HepG2 (cell line): ENCODE measurements at regions not wholly inside any gene's neighbourhood (a gene's known extent, or its start where the extent isn't known, plus 50 kb on each side); places are given as distances from the start of the nearest gene placed in this dataset.

Source experiments
- ATAC-seq: fragments of 200-7000 bp; cut with Tn5 transposase; 3 replicates; pipeline ENCODE4 v1.9.1; 2020; ENCODE audit warnings: mild to moderate bottlenecking, moderate library complexity
- BruUV-seq: library from RNA; stranded (reverse); fragments of 400-500 nt; replicated peaks from 2 replicates; lab custom pipeline; 2021; lab: Mats Ljungman, UMichigan
- CTCF ChIA-PET: fragments of 300-600 bp; formaldehyde crosslinking; extraction: SDS; loops from one replicate; lab custom pipeline; 2021; ENCODE audit warnings: low total read pairs, inconsistent platforms, low intra/inter-chr PET ratio; lab: Yijun Ruan, JAX
- POLR2A ChIA-PET: fragments of 350-600 bp; sonication (Branson Sonifier 250); formaldehyde crosslinking; loops from one replicate; lab custom pipeline; 2020; ENCODE audit warnings: antibody characterized with exemption, inconsistent platforms; lab: Yijun Ruan, JAX
- DNase-seq: peaks from one replicate; pipeline ENCODE4 v3.0.0-alpha.2; 2015; ENCODE audit warnings: low spot score
- FAIRE-seq: peaks from 3 replicates; lab custom pipeline; 2011; peaks lifted over from hg19 to GRCh38; lab: Jason Lieb, UNC
- H2AFZ ChIP-seq: one replicate; pipeline ENCODE4 v1.6.1; 2011; ENCODE audit warnings: low read length, inconsistent platforms
- H3K27ac ChIP-seq: fragments of 300-600 bp; 3 replicates; pipeline ENCODE4 v1.8.0; 2011; ENCODE audit warnings: mixed run types, mild to moderate bottlenecking, mixed read lengths, low read length, inconsistent platforms; ENCODE audit not compliant: insufficient read depth; ENCODE audit errors: extremely low read length
- H3K27me3 ChIP-seq, 2 experiments: fragments of 200-600 bp in 1 of 2; 2 replicates in 1 of 2; 3 replicates in 1 of 2; pipeline versions ENCODE4 v1.6.0 to v1.8.0; 2011; ENCODE audit warnings: low read length in 2 of 2, mild to moderate bottlenecking in 2 of 2, moderate library complexity in 2 of 2, inconsistent platforms in 1 of 2; ENCODE audit not compliant: insufficient read depth in 2 of 2, control insufficient read depth in 1 of 2
- H3K36me3 ChIP-seq, 2 experiments: fragments of 200-600 bp in 1 of 2; replicated peaks in 1 of 2; 2 replicates in 1 of 2; 3 replicates in 1 of 2; pipeline versions ENCODE4 v1.5.1 to v1.8.0; 2011; ENCODE audit warnings: low read length in 2 of 2, inconsistent platforms in 1 of 2; ENCODE audit not compliant: insufficient read depth in 2 of 2, control insufficient read depth in 1 of 2
- H3K4me1 ChIP-seq: 2 replicates; pipeline ENCODE4 v1.5.1; 2012; ENCODE audit warnings: low read length, inconsistent platforms; ENCODE audit not compliant: insufficient read depth
- H3K4me2 ChIP-seq: 2 replicates; pipeline ENCODE4 v1.6.0; 2011; ENCODE audit warnings: low read depth, low read length, inconsistent platforms
- H3K4me3 ChIP-seq, 3 experiments: fragments of 200-600 bp in 1 of 3; sonication (generic), shearing (Covaris generic) in 1 of 3; replicated peaks in 1 of 3; 2 replicates each; pipeline ENCODE4 v1.5.1; 2011 to 2016; ENCODE audit warnings: low read length in 3 of 3, inconsistent platforms in 2 of 3, low read depth in 2 of 3, mild to moderate bottlenecking in 2 of 3, control low read depth in 1 of 3, mixed read lengths in 1 of 3; ENCODE audit not compliant: insufficient read depth in 1 of 3
- H3K79me2 ChIP-seq: one replicate; pipeline ENCODE4 v1.6.1; 2011; ENCODE audit warnings: low read length, inconsistent platforms; ENCODE audit not compliant: insufficient read depth
- H3K9ac ChIP-seq: 2 replicates; pipeline ENCODE4 v1.6.0; 2011; ENCODE audit warnings: mild to moderate bottlenecking, low read depth, low read length, inconsistent platforms; ENCODE audit not compliant: insufficient read depth
- H3K9me3 ChIP-seq: 2 replicates; pipeline ENCODE4 v1.5.1; 2012; ENCODE audit warnings: mild to moderate bottlenecking, low read length
- H4K20me1 ChIP-seq: 2 replicates; pipeline ENCODE4 v1.6.0; 2011; ENCODE audit warnings: inconsistent platforms, mild to moderate bottlenecking, low read length, moderate library complexity; ENCODE audit not compliant: insufficient read depth
- ATAD3A ChIP-seq: sonication (generic); formaldehyde crosslinking; IDR thresholded peaks from 2 replicates; pipeline ENCODE4 v1.4.0; 2020; ENCODE audit warnings: missing genetic modification reagents
- HDAC1 ChIP-seq: sonication (generic); formaldehyde crosslinking; IDR thresholded peaks from 2 replicates; pipeline ENCODE4 v1.5.1; 2020; ENCODE audit warnings: mild to moderate bottlenecking, missing genetic modification reagents
- KDM3A ChIP-seq: IDR thresholded peaks from 2 replicates; pipeline ENCODE4 v1.6.1; 2018; ENCODE audit warnings: low read depth, missing compliant biosample characterization
- ZBTB7A ChIP-seq: sonication (generic); formaldehyde crosslinking; IDR thresholded peaks from 2 replicates; pipeline ENCODE4 v1.8.0; 2022; ENCODE audit warnings: mild to moderate bottlenecking, missing genetic modification reagents
- ZFP62 ChIP-seq: sonication (generic); formaldehyde crosslinking; IDR thresholded peaks from 2 replicates; pipeline ENCODE4 v1.4.0; 2020; ENCODE audit warnings: missing genetic modification reagents
- ZMYM2 ChIP-seq: sonication (generic); formaldehyde crosslinking; IDR thresholded peaks from 2 replicates; pipeline ENCODE4 v1.8.0; 2022; ENCODE audit warnings: mild to moderate bottlenecking, missing genetic modification reagents
- WGBS: methylation state at CpG from one replicate; pipeline ENCODE4 v1.1.6; 2017; ENCODE audit warnings: low lambda C conversion rate; 5-methylcytosine and 5-hydroxymethylcytosine counted together
- in situ Hi-C: cut with HindIII; loops from 2 replicates; pipeline ENCODE4 v1.10.0; 2017; ENCODE audit warnings: low pct_unique_long_range_greater_than_20kb; ENCODE audit not compliant: extremely low pct_ligation_motif_present
- intact Hi-C: fragments of 100-400 bp; cut with micrococcal nuclease; formaldehyde crosslinking; loops from one replicate; pipeline ENCODE4 v1.10.0; 2022; ENCODE audit not compliant: unreplicated experiment
- TF ChIP-seq, protein P1 (sequence below): sonication (generic); formaldehyde crosslinking; IDR thresholded peaks from 2 replicates; pipeline ENCODE4 v1.5.1; 2020; ENCODE audit warnings: missing genetic modification reagents, mild to moderate bottlenecking, borderline replicate concordance
- TF ChIP-seq, protein P2 (sequence below): sonication (generic); formaldehyde crosslinking; IDR thresholded peaks from 2 replicates; pipeline ENCODE4 v1.8.0; 2022; ENCODE audit warnings: mild to moderate bottlenecking, missing genetic modification reagents, moderate library complexity
- TF ChIP-seq, protein P3 (sequence below): sonication (generic); formaldehyde crosslinking; IDR thresholded peaks from 2 replicates; pipeline ENCODE4 v1.4.0; 2020; ENCODE audit warnings: mild to moderate bottlenecking, missing genetic modification reagents, borderline replicate concordance

DNA sequence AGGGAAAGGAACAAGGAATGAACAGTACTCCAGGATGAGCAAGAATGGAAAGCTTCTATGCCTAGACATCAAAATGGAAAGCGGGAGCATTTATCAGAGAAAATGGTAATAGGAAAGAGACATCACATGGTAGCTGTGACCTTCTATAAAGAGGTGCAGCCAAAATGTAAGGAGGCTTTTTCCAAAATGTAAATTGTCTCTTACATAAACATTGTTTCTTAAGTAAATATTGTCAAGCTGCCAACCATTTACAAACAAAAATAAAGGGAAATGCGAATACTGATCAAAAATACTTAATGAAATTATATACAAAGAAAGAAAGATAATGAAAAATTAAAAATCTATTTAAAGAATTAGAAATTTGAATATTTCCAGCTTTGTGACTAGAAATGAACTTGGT lies 55.0 kb upstream of the RASGEF1B start:
- H4K20me1 ChIP-seq: no peaks in the 10 kb centered on the region
- intact Hi-C loops (no loop called here), in situ Hi-C loops (no loop called here)
- no peak overlapping the region for H3K4me2 ChIP-seq
- ATAC-seq: no peak
- no peak overlapping the region for H3K27ac ChIP-seq
- no peak overlapping the region for H3K4me3 ChIP-seq
- H3K27me3 ChIP-seq: no peaks in the 10 kb centered on the region
- WGBS: 21% methylated on average over 2 of the region's 2 CpGs
- ChIA-PET POLR2A (no interaction called here), CTCF (no interaction called here)
- H2AFZ ChIP-seq: no peak overlapping the region
- DNase-seq: no peak
- no peaks in the 10 kb centered on the region for H3K4me1 ChIP-seq
- H3K9ac ChIP-seq: no peak overlapping the region
- TF ChIP-seq, protein P1, sequence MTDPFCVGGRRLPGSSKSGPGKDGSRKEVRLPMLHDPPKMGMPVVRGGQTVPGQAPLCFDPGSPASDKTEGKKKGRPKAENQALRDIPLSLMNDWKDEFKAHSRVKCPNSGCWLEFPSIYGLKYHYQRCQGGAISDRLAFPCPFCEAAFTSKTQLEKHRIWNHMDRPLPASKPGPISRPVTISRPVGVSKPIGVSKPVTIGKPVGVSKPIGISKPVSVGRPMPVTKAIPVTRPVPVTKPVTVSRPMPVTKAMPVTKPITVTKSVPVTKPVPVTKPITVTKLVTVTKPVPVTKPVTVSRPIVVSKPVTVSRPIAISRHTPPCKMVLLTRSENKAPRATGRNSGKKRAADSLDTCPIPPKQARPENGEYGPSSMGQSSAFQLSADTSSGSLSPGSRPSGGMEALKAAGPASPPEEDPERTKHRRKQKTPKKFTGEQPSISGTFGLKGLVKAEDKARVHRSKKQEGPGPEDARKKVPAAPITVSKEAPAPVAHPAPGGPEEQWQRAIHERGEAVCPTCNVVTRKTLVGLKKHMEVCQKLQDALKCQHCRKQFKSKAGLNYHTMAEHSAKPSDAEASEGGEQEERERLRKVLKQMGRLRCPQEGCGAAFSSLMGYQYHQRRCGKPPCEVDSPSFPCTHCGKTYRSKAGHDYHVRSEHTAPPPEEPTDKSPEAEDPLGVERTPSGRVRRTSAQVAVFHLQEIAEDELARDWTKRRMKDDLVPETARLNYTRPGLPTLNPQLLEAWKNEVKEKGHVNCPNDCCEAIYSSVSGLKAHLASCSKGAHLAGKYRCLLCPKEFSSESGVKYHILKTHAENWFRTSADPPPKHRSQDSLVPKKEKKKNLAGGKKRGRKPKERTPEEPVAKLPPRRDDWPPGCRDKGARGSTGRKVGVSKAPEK (CRISPR knock-in tag): no peak
- TF ChIP-seq, protein P2, sequence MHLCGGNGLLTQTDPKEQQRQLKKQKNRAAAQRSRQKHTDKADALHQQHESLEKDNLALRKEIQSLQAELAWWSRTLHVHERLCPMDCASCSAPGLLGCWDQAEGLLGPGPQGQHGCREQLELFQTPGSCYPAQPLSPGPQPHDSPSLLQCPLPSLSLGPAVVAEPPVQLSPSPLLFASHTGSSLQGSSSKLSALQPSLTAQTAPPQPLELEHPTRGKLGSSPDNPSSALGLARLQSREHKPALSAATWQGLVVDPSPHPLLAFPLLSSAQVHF (CRISPR knock-in tag): no peak
- TF ChIP-seq ATAD3A (CRISPR knock-in tag) (no peak), ZBTB7A (CRISPR knock-in tag) (no peak), ZMYM2 (CRISPR knock-in tag) (no peak), ZFP62 (CRISPR knock-in tag) (no peak), KDM3A (no peak), HDAC1 (CRISPR knock-in tag) (no peak)
- TF ChIP-seq, protein P3, sequence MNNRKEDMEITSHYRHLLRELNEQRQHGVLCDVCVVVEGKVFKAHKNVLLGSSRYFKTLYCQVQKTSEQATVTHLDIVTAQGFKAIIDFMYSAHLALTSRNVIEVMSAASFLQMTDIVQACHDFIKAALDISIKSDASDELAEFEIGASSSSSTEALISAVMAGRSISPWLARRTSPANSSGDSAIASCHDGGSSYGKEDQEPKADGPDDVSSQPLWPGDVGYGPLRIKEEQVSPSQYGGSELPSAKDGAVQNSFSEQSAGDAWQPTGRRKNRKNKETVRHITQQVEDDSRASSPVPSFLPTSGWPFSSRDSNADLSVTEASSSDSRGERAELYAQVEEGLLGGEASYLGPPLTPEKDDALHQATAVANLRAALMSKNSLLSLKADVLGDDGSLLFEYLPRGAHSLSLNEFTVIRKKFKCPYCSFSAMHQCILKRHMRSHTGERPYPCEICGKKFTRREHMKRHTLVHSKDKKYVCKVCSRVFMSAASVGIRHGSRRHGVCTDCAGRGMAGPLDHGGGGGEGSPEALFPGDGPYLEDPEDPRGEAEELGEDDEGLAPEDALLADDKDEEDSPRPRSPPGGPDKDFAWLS (CRISPR knock-in tag): no peak
- BruUV-seq: no TSS peak
- no peaks in the 10 kb centered on the region for H3K36me3 ChIP-seq
- no peaks in the 10 kb centered on the region for H3K9me3 ChIP-seq
- no peak for FAIRE-seq
- H3K79me2 ChIP-seq: no peaks in the 10 kb centered on the region
